GM12873 (cell line): ENCODE measurements at regions not wholly inside any gene's neighbourhood (a gene's known extent, or its start where the extent isn't known, plus 50 kb on each side); places are given as distances from the start of the nearest gene placed in this dataset.

Experiments used
- TF ChIP-seq, protein P1 (sequence below): IDR thresholded peaks from 2 replicates; pipeline ENCODE4 v1.5.1; 2012; ENCODE audit warnings: low read depth, mild to moderate bottlenecking, moderate library complexity, low read length, control low read depth; ENCODE audit not compliant: insufficient read depth; ENCODE audit errors: missing control alignments

DNA sequence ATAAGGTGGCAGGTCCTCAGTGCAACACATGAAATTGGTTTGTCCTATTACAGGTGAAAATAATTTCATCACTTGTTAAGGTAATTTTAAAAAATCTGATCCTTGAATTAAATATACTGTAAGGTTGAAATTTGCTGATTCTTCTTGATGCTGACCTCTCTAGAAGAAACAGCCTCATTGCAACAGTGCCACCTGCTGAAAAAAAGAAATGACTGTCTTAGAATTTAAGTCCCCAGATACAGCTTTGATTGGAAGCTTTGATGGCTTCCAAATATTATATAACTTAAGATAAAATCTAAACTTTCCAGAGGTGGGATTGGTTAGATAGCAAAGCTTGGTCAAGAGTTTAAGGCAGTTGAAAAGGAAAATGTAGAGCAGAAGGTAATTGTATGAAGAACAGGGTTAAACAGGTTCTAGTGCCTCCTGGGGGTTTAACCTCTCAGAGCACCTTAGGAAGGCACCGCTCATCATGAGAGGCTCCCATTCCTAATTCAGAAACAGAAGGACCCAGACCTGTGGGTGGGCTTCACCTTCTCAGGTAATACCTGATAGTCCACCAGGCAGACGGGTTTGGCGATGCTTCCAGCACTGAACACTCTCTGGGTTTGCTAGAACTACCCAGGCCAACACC lies 401.0 kb downstream of the PAX1 start:
- TF ChIP-seq, protein P1, sequence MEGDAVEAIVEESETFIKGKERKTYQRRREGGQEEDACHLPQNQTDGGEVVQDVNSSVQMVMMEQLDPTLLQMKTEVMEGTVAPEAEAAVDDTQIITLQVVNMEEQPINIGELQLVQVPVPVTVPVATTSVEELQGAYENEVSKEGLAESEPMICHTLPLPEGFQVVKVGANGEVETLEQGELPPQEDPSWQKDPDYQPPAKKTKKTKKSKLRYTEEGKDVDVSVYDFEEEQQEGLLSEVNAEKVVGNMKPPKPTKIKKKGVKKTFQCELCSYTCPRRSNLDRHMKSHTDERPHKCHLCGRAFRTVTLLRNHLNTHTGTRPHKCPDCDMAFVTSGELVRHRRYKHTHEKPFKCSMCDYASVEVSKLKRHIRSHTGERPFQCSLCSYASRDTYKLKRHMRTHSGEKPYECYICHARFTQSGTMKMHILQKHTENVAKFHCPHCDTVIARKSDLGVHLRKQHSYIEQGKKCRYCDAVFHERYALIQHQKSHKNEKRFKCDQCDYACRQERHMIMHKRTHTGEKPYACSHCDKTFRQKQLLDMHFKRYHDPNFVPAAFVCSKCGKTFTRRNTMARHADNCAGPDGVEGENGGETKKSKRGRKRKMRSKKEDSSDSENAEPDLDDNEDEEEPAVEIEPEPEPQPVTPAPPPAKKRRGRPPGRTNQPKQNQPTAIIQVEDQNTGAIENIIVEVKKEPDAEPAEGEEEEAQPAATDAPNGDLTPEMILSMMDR: no peak

DNA sequence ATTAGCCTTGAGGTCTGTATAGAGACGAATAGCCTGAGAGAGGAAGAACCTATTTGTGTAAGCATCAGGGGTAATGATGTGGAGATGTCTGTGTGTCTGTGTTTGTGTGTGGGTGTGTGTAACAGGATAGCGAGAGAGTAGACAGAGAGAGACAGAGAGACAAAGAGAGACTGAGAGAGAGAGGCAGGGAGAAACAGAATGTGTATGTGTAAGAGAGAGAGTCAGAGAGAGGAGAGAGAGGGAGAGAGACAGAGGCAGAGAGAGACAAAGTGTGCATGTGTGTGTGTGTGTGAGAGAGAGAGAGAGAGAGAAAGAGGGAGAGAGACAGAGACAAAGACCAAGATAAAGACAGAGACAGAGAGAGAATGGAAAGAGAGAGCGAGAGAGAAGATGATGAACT lies 396.1 kb downstream of the PAX1 start:
- TF ChIP-seq, protein P1: no peak

DNA sequence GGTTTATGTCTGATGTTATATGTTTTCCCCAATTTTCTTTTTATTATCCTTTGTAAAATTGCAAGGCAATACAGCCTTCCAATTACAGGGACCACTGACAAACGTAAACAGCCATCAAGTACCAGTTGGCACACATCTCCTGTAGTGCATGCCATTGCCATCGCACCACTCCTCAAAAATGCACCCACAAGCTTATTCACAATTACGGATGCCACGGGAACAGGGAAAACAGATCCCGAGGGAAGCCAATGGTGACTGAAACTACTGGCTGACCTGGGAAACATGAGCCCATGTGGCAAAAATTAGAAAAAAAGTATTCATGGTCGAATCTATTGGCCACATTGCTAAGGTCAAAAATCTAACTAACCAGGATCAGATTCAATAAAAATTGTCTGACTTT lies 395.2 kb downstream of the PAX1 start:
- TF ChIP-seq, protein P1: no peak

DNA sequence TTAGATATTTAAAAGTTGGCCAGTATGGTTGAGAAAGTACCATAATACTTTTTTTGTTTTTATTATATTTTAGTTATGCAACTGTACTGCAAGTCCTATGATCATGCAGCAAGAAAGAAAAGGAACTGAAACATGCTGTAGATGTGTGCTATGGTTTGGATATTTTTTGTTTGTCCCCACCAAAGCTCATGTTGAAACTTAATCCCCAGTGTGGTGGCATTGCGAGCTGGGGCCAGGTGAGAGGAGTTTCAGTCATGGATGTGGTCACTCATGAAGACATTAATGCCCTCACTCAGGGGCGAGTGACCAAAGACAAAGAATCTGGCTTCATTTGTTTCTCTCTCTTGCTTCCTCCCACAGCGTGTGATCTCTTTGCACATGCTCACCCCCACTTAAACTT lies 393.9 kb downstream of the PAX1 start:
- TF ChIP-seq, protein P1: no peak

DNA sequence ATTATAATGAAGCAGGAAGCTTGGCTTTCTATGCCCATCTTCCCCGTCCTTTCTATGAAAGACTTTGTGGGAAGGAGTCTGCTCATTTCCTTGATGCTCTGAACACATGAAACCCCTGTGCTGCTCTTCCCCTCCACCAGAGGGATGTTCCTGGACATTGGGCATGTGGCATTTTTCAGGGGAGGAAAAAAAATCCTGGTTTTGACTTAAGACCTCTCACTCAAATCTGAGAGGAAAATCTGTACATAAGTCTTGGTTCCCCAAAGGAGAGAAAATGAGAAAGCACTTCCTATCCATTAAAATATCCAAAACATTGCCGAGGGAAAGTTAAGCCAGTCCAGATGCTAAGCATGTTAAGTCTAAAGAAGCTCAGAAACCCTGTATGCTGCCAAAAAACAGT lies 393.0 kb downstream of the PAX1 start:
- TF ChIP-seq, protein P1: no peak

DNA sequence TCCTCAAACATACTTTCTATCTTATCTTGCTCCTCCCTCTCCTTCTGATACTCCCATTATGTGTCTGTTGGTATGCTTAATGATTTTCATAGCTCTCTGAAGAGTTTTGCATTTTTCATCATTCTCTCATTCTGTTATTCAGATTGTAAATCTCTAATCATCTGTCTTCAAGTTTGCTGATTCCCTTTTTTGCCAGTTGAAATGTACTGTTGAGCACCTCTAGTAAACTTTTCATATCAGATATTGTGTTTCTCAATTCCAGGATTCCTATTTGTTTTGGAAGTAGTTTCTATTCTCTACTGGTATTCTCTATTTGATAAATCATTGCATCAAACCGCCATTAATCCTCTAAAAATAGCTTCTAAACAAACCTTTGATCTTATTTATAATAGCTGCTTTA lies 387.7 kb downstream of the PAX1 start:
- TF ChIP-seq, protein P1: no peak

DNA sequence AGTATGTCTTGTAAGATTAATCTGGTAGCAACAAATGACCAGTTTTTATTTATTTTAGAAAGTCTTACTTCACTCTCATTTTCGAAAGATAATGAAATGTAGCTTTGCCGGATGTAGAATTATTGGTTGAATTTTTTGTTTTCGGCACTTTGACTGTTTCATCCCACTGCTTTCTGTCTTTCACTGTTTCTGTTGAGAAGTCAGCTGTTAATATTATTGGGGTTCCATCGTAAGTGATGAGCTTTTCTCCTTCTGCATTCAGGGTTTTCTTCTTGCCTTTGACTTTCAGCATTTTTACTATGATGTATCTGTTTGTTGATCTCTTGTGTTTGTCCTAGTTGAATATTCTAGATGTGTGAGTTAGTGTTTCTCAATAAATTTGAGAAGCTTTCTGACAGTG lies 383.4 kb downstream of the PAX1 start:
- TF ChIP-seq, protein P1: no peak
